ENCODE measurements at regions not wholly inside any gene's neighbourhood (a gene's known extent, or its start where the extent isn't known, plus 50 kb on each side); places are given as distances from the start of the nearest gene placed in this dataset.

GRCh38 chr6:27592481-27593199, 119.7 kb upstream of the ZNF184 start (continued):
- TF ChIP-seq, protein P1, sequence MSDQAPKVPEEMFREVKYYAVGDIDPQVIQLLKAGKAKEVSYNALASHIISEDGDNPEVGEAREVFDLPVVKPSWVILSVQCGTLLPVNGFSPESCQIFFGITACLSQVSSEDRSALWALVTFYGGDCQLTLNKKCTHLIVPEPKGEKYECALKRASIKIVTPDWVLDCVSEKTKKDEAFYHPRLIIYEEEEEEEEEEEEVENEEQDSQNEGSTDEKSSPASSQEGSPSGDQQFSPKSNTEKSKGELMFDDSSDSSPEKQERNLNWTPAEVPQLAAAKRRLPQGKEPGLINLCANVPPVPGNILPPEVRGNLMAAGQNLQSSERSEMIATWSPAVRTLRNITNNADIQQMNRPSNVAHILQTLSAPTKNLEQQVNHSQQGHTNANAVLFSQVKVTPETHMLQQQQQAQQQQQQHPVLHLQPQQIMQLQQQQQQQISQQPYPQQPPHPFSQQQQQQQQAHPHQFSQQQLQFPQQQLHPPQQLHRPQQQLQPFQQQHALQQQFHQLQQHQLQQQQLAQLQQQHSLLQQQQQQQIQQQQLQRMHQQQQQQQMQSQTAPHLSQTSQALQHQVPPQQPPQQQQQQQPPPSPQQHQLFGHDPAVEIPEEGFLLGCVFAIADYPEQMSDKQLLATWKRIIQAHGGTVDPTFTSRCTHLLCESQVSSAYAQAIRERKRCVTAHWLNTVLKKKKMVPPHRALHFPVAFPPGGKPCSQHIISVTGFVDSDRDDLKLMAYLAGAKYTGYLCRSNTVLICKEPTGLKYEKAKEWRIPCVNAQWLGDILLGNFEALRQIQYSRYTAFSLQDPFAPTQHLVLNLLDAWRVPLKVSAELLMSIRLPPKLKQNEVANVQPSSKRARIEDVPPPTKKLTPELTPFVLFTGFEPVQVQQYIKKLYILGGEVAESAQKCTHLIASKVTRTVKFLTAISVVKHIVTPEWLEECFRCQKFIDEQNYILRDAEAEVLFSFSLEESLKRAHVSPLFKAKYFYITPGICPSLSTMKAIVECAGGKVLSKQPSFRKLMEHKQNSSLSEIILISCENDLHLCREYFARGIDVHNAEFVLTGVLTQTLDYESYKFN (CRISPR knock-in tag; conservative IDR thresholded peaks at IDR 0.05), result no peak
- no peak for TF ChIP-seq ZNF75D (CRISPR knock-in tag; IDR thresholded peaks at IDR 0.05; ENCODE audit: borderline replicate concordance)
- TF ChIP-seq ZNF749 (CRISPR knock-in tag; IDR thresholded peaks at IDR 0.05; ENCODE audit: borderline replicate concordance), result 0 out of 2 replicates have a peak, but pooled peaks have one; percentile 89
- TF ChIP-seq, protein P2, sequence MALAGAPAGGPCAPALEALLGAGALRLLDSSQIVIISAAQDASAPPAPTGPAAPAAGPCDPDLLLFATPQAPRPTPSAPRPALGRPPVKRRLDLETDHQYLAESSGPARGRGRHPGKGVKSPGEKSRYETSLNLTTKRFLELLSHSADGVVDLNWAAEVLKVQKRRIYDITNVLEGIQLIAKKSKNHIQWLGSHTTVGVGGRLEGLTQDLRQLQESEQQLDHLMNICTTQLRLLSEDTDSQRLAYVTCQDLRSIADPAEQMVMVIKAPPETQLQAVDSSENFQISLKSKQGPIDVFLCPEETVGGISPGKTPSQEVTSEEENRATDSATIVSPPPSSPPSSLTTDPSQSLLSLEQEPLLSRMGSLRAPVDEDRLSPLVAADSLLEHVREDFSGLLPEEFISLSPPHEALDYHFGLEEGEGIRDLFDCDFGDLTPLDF (CRISPR knock-in tag; IDR thresholded peaks at IDR 0.05), result no peak
- TF ChIP-seq HMG20B (CRISPR knock-in tag; conservative IDR thresholded peaks at IDR 0.05), result peak; percentile 61; the same call in 1 of the 2 replicates
- peak; percentile 62 for TF ChIP-seq ZNF878 (CRISPR knock-in tag; IDR thresholded peaks at IDR 0.05)
- 0 out of 2 replicates have a peak, but pooled peaks have one; percentile 59 for TF ChIP-seq RFXAP (CRISPR knock-in tag; IDR thresholded peaks at IDR 0.05; ENCODE audit: borderline replicate concordance)
- TF ChIP-seq TP53 (CRISPR knock-in tag; conservative IDR thresholded peaks at IDR 0.05), result no peak
- TF ChIP-seq ZSCAN20 (CRISPR knock-in tag; IDR thresholded peaks at IDR 0.05; ENCODE audit: borderline replicate concordance), result no peak
- TF ChIP-seq SPEN (CRISPR knock-in tag; IDR thresholded peaks at IDR 0.05; ENCODE audit: low read depth), result peak; percentile 63; the same call in 1 of the 2 replicates
- TF ChIP-seq ZNF33A (CRISPR knock-in tag; IDR thresholded peaks at IDR 0.05; ENCODE audit: borderline replicate concordance), result no peak
- peak; percentile 42; the same call in 1 of the 2 replicates for TF ChIP-seq ZNF333 (CRISPR knock-in tag; IDR thresholded peaks at IDR 0.05; ENCODE audit: borderline replicate concordance)
- TF ChIP-seq ZNF256 (CRISPR knock-in tag; conservative IDR thresholded peaks at IDR 0.05), result 0 out of 2 replicates have a peak, but pooled peaks have one; percentile 62
- TF ChIP-seq, protein P3, sequence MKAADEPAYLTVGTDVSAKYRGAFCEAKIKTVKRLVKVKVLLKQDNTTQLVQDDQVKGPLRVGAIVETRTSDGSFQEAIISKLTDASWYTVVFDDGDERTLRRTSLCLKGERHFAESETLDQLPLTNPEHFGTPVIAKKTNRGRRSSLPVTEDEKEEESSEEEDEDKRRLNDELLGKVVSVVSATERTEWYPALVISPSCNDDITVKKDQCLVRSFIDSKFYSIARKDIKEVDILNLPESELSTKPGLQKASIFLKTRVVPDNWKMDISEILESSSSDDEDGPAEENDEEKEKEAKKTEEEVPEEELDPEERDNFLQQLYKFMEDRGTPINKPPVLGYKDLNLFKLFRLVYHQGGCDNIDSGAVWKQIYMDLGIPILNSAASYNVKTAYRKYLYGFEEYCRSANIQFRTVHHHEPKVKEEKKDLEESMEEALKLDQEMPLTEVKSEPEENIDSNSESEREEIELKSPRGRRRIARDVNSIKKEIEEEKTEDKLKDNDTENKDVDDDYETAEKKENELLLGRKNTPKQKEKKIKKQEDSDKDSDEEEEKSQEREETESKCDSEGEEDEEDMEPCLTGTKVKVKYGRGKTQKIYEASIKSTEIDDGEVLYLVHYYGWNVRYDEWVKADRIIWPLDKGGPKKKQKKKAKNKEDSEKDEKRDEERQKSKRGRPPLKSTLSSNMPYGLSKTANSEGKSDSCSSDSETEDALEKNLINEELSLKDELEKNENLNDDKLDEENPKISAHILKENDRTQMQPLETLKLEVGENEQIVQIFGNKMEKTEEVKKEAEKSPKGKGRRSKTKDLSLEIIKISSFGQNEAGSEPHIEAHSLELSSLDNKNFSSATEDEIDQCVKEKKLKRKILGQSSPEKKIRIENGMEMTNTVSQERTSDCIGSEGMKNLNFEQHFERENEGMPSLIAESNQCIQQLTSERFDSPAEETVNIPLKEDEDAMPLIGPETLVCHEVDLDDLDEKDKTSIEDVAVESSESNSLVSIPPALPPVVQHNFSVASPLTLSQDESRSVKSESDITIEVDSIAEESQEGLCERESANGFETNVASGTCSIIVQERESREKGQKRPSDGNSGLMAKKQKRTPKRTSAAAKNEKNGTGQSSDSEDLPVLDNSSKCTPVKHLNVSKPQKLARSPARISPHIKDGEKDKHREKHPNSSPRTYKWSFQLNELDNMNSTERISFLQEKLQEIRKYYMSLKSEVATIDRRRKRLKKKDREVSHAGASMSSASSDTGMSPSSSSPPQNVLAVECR (CRISPR knock-in tag; IDR thresholded peaks at IDR 0.05; ENCODE audit: borderline replicate concordance), result peak; percentile 48; the same call in 1 of the 2 replicates
- peak; percentile 61 for TF ChIP-seq SOX13 (IDR thresholded peaks at IDR 0.05)
- TF ChIP-seq SOX13 (CRISPR knock-in tag; conservative IDR thresholded peaks at IDR 0.05 in 1 of 2, IDR thresholded peaks at IDR 0.05 in 1 of 2), result peak in 1 of 2 experiments; percentile 69; a peak in 2 of 4 replicates
- no peak for TF ChIP-seq ZNF549 (CRISPR knock-in tag; IDR thresholded peaks at IDR 0.05)
- TF ChIP-seq STAG1 (CRISPR knock-in tag; IDR thresholded peaks at IDR 0.05), result no peak
- TF ChIP-seq, protein P4, sequence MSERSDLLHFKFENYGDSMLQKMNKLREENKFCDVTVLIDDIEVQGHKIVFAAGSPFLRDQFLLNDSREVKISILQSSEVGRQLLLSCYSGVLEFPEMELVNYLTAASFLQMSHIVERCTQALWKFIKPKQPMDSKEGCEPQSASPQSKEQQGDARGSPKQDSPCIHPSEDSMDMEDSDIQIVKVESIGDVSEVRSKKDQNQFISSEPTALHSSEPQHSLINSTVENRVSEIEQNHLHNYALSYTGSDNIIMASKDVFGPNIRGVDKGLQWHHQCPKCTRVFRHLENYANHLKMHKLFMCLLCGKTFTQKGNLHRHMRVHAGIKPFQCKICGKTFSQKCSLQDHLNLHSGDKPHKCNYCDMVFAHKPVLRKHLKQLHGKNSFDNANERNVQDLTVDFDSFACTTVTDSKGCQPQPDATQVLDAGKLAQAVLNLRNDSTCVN (CRISPR knock-in tag; IDR thresholded peaks at IDR 0.05; ENCODE audit: borderline replicate concordance), result peak; percentile 66

Data from HepG2 (cell line).